ACC112 (cell line): ENCODE measurements at regions not wholly inside any gene's neighbourhood (a gene's known extent, or its start where the extent isn't known, plus 50 kb on each side); places are given as distances from the start of the nearest gene placed in this dataset.

Experiments
- H2AFZ ChIP-seq: fragments of 200-600 bp; sonication (generic); one replicate; pipeline ENCODE4 v1.6.0; 2017; ENCODE audit warnings: antibody characterized with exemption, low read length; ENCODE audit not compliant: unreplicated experiment
- H3K27ac ChIP-seq: fragments of 200-600 bp; sonication (generic); 2 replicates; pipeline ENCODE4 v1.5.1; 2014; ENCODE audit warnings: low read depth, mild to moderate bottlenecking, antibody characterized with exemption, low read length, moderate library complexity
- H3K27me3 ChIP-seq: fragments of 200-600 bp; sonication (generic); 2 replicates; pipeline ENCODE4 v1.6.1; 2014; ENCODE audit warnings: mild to moderate bottlenecking, antibody characterized with exemption, low read length, moderate library complexity, mixed read lengths; ENCODE audit not compliant: insufficient read depth
- H3K36me3 ChIP-seq: fragments of 200-600 bp; sonication (generic); 2 replicates; pipeline ENCODE4 v1.6.1; 2016; ENCODE audit warnings: mild to moderate bottlenecking, antibody characterized with exemption, low read length, moderate library complexity, mixed read lengths; ENCODE audit not compliant: insufficient read depth
- H3K4me1 ChIP-seq: fragments of 200-600 bp; sonication (generic); one replicate; pipeline ENCODE4 v1.6.1; 2016; ENCODE audit warnings: low read length, mixed read lengths; ENCODE audit not compliant: insufficient read depth, unreplicated experiment, control insufficient read depth
- H3K4me3 ChIP-seq: fragments of 200-600 bp; sonication (generic); 2 replicates; pipeline ENCODE4 v1.5.1; 2014; ENCODE audit warnings: mild to moderate bottlenecking, low read depth, low read length
- H3K79me2 ChIP-seq: fragments of 200-600 bp; sonication (generic); one replicate; pipeline ENCODE4 v1.6.0; 2016; ENCODE audit warnings: low read length; ENCODE audit not compliant: control insufficient read depth, unreplicated experiment, insufficient read depth

DNA sequence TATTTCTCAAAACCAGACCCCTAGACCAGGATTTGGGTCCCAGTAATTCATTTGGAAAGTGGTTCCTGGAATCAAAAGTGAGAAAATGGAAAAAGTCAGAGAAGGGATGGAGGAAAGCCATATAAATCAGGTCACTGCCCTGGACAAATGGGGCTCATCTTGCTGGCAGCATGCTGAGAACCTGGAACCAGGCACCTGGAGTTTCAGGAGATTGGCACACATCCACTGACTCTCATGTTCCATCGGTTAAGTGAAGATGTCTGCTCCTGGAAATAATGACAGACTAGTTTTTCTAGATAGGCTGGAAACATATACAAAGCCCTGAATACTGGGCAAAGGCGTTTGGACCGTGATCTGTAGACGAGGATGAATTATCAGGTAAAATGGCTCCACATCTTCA lies 163.6 kb upstream of the HS3ST1 start:
- no peaks in the 10 kb centered on the region for H3K79me2 ChIP-seq
- no peak overlapping the region for H2AFZ ChIP-seq
- no peaks in the 10 kb centered on the region for H3K4me1 ChIP-seq
- no peaks in the 10 kb centered on the region for H3K36me3 ChIP-seq
- no peak overlapping the region for H3K4me3 ChIP-seq
- H3K27me3 ChIP-seq: no peaks in the 10 kb centered on the region
- H3K27ac ChIP-seq: no peak overlapping the region

GRCh38 chr4:11590132-11590531 lies 161.4 kb upstream of the HS3ST1 start:
- Histone ChIP-seq H3K4me1 (no peaks in the 10 kb centered on the region), H3K36me3 (no peaks in the 10 kb centered on the region), H2AFZ (no peak overlapping the region), H3K4me3 (no peak overlapping the region), H3K27me3 (no peaks in the 10 kb centered on the region), H3K79me2 (no peaks in the 10 kb centered on the region), H3K27ac (no peak overlapping the region)

- Histone ChIP-seq H2AFZ (no peak overlapping the region), H3K27ac (no peak overlapping the region), H3K36me3 (no peaks in the 10 kb centered on the region), H3K4me1 (no peaks in the 10 kb centered on the region), H3K4me3 (no peak overlapping the region), H3K27me3 (no peaks in the 10 kb centered on the region), H3K79me2 (no peaks in the 10 kb centered on the region)
These were observed 161.0 kb upstream of the HS3ST1 start for GRCh38 chr4:11589676-11590075.

GRCh38 chr4:11587797-11588196 lies 159.1 kb upstream of the HS3ST1 start:
- no peak overlapping the region for H2AFZ ChIP-seq
- no peak overlapping the region for H3K4me3 ChIP-seq
- H3K36me3 ChIP-seq: no peaks in the 10 kb centered on the region
- no peaks in the 10 kb centered on the region for H3K4me1 ChIP-seq
- no peaks in the 10 kb centered on the region for H3K79me2 ChIP-seq
- H3K27me3 ChIP-seq: no peaks in the 10 kb centered on the region
- H3K27ac ChIP-seq: no peak overlapping the region

- H3K4me1 ChIP-seq: no peaks in the 10 kb centered on the region
- no peak overlapping the region for H2AFZ ChIP-seq
- no peaks in the 10 kb centered on the region for H3K36me3 ChIP-seq
- no peak overlapping the region for H3K27ac ChIP-seq
- no peak overlapping the region for H3K4me3 ChIP-seq
- H3K27me3 ChIP-seq: no peaks in the 10 kb centered on the region
- H3K79me2 ChIP-seq: no peaks in the 10 kb centered on the region
These were observed 156.8 kb upstream of the HS3ST1 start for GRCh38 chr4:11585506-11585905.

DNA sequence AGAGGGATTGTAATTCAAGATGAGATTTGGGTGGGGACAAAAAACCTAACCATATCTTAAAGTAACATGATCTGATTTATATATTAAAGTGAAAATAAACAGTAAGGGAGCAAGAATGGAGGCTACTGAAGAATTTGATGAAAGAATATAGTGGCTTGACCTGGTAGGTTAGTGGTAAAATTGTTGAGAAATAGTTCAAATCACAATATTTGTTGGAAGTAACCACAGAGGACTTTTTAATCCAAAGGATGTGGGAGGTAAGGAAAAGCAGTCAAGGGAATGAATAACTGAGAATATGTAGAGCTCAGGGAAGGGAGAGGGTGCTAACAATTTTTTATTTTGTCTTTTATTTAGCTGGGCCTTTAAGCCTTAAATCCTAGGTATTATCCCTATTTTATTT lies 139.8 kb upstream of the HS3ST1 start:
- no peak overlapping the region for H3K4me3 ChIP-seq
- H3K27me3 ChIP-seq: no peaks in the 10 kb centered on the region
- H3K36me3 ChIP-seq: no peaks in the 10 kb centered on the region
- no peaks in the 10 kb centered on the region for H3K79me2 ChIP-seq
- H2AFZ ChIP-seq: no peak overlapping the region
- no peak overlapping the region for H3K27ac ChIP-seq
- no peaks in the 10 kb centered on the region for H3K4me1 ChIP-seq

DNA sequence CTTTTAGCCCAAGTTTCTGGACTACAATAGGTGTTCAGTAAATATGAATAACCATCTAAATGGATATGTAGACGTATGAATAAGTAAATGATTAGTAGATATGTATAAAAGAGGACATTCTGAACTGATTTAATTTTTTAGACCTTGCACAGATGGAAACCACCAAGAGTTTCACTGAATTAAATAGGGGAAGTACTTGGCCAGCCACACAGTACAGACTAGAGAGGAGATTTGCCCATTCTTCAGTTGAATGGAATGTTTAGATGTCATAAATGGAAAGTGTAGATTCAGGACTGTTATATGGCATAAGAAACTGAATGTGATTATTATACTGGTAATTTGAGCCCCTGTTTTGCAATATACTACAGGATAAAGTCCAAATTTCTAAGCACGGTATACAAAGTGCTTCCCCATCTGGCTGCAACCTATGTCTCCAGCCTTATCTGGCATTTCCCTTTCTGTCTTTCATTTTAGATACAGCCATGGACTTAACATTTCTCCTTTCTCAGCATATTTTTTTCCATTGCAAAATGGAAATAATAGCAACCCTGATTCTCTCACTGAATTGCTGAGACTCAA lies 137.8 kb upstream of the HS3ST1 start:
- no peaks in the 10 kb centered on the region for H3K4me1 ChIP-seq
- H3K27me3 ChIP-seq: no peaks in the 10 kb centered on the region
- no peak overlapping the region for H2AFZ ChIP-seq
- no peaks in the 10 kb centered on the region for H3K79me2 ChIP-seq
- no peak overlapping the region for H3K4me3 ChIP-seq
- no peak overlapping the region for H3K27ac ChIP-seq
- no peaks in the 10 kb centered on the region for H3K36me3 ChIP-seq

- H2AFZ ChIP-seq: no peak overlapping the region
- H3K79me2 ChIP-seq: no peaks in the 10 kb centered on the region
- no peaks in the 10 kb centered on the region for H3K4me1 ChIP-seq
- no peaks in the 10 kb centered on the region for H3K27me3 ChIP-seq
- no peaks in the 10 kb centered on the region for H3K36me3 ChIP-seq
- H3K4me3 ChIP-seq: no peak overlapping the region
- H3K27ac ChIP-seq: no peak overlapping the region
These were observed 137.2 kb upstream of the HS3ST1 start for GRCh38 chr4:11565899-11566298.

- Histone ChIP-seq H2AFZ (no peak overlapping the region), H3K79me2 (no peaks in the 10 kb centered on the region), H3K27me3 (no peaks in the 10 kb centered on the region), H3K4me1 (no peaks in the 10 kb centered on the region), H3K36me3 (no peaks in the 10 kb centered on the region), H3K4me3 (no peak overlapping the region), H3K27ac (no peak overlapping the region)
These were observed 136.5 kb upstream of the HS3ST1 start for GRCh38 chr4:11565213-11565612.

- no peaks in the 10 kb centered on the region for H3K27me3 ChIP-seq
- no peak overlapping the region for H2AFZ ChIP-seq
- H3K4me1 ChIP-seq: no peaks in the 10 kb centered on the region
- H3K27ac ChIP-seq: no peak overlapping the region
- no peaks in the 10 kb centered on the region for H3K79me2 ChIP-seq
- H3K36me3 ChIP-seq: no peaks in the 10 kb centered on the region
- H3K4me3 ChIP-seq: no peak overlapping the region
These were observed 135.3 kb upstream of the HS3ST1 start for GRCh38 chr4:11564021-11564420.

- Histone ChIP-seq H3K27me3 (no peaks in the 10 kb centered on the region), H2AFZ (no peak overlapping the region), H3K4me3 (no peak overlapping the region), H3K4me1 (peaks cover 5% of the 10 kb centered on the region), H3K79me2 (no peaks in the 10 kb centered on the region), H3K36me3 (no peaks in the 10 kb centered on the region), H3K27ac (no peak overlapping the region)
These were observed 120.8 kb upstream of the HS3ST1 start for GRCh38 chr4:11549525-11549924.
